A673 (cell line): ENCODE measurements at regions not wholly inside any gene's neighbourhood (a gene's known extent, or its start where the extent isn't known, plus 50 kb on each side); places are given as distances from the start of the nearest gene placed in this dataset.

Experiments
- BruUV-seq: library from RNA; stranded (reverse); fragments of 400-500 nt; replicated peaks from 2 replicates; lab custom pipeline; 2021; lab: Mats Ljungman, UMichigan
- CTCF ChIA-PET: fragments of 300-600 bp; sonication (Branson Sonifier 250); formaldehyde crosslinking; loops from one replicate; lab custom pipeline; 2022; ENCODE audit warnings: antibody characterized with exemption; lab: Charles Lee
- POLR2A ChIA-PET: fragments of 300-600 bp; sonication (Branson Sonifier 250); formaldehyde crosslinking; loops from one replicate; lab custom pipeline; 2022; ENCODE audit warnings: antibody characterized with exemption; ENCODE audit not compliant: low non-redundant PET; lab: Charles Lee
- DNase-seq: peaks from one replicate; pipeline ENCODE4 v3.0.0-alpha.2; 2015; ENCODE audit warnings: low spot score
- H3K27ac ChIP-seq: fragments of 200-600 bp; sonication (generic); 2 replicates; pipeline ENCODE4 v1.5.1; 2016; ENCODE audit warnings: mixed run types, low read depth, mild to moderate bottlenecking, mixed read lengths, antibody characterized with exemption, low read length; ENCODE audit not compliant: poor library complexity, severe bottlenecking
- H3K27me3 ChIP-seq: fragments of 200-600 bp; sonication (generic); replicated peaks from 2 replicates; pipeline ENCODE4 v1.6.1; 2017; ENCODE audit warnings: mixed run types, low read depth, mild to moderate bottlenecking, mixed read lengths, antibody characterized with exemption, low read length; ENCODE audit not compliant: insufficient read depth, poor library complexity
- H3K36me3 ChIP-seq: fragments of 200-600 bp; sonication (generic); 2 replicates; pipeline ENCODE4 v1.6.1; 2016; ENCODE audit warnings: mixed run types, mild to moderate bottlenecking, mixed read lengths, antibody characterized with exemption, low read length; ENCODE audit not compliant: insufficient read depth, poor library complexity, severe bottlenecking
- H3K4me1 ChIP-seq: fragments of 200-600 bp; sonication (generic); 2 replicates; pipeline ENCODE4 v1.6.1; 2017; ENCODE audit warnings: mixed run types, mild to moderate bottlenecking, mixed read lengths, antibody characterized with exemption, low read length; ENCODE audit not compliant: insufficient read depth, poor library complexity, severe bottlenecking
- H3K4me3 ChIP-seq: fragments of 200-600 bp; sonication (generic); 2 replicates; pipeline ENCODE4 v1.5.1; 2016; ENCODE audit warnings: low read depth, mixed run types, mild to moderate bottlenecking, mixed read lengths, low read length; ENCODE audit not compliant: poor library complexity, severe bottlenecking
- H3K9me3 ChIP-seq: fragments of 200-600 bp; sonication (generic); 2 replicates; pipeline ENCODE4 v1.6.1; 2016; ENCODE audit warnings: mixed run types, low read depth, mild to moderate bottlenecking, mixed read lengths, antibody characterized with exemption, low read length; ENCODE audit not compliant: poor library complexity, severe bottlenecking
- EZH2 ChIP-seq: fragments of 200-600 bp; sonication (generic); IDR thresholded peaks from 2 replicates; pipeline ENCODE4 v1.6.1; 2017; ENCODE audit warnings: borderline replicate concordance, low read depth, mild to moderate bottlenecking, mixed read lengths, antibody characterized with exemption, low read length; ENCODE audit not compliant: poor library complexity, severe bottlenecking
- intact Hi-C: fragments of 100-400 bp; cut with micrococcal nuclease; formaldehyde crosslinking; loops from one replicate; pipeline ENCODE4 v1.10.0; 2022; ENCODE audit not compliant: unreplicated experiment
- TF ChIP-seq, protein P1 (sequence below): fragments of 300-800, 200-600 bp; sonication (generic); conservative IDR thresholded peaks from 2 replicates; pipeline ENCODE4 v1.5.1; 2017; ENCODE audit warnings: low read depth, mild to moderate bottlenecking, antibody characterized with exemption, low read length, moderate library complexity, mixed read lengths

DNA sequence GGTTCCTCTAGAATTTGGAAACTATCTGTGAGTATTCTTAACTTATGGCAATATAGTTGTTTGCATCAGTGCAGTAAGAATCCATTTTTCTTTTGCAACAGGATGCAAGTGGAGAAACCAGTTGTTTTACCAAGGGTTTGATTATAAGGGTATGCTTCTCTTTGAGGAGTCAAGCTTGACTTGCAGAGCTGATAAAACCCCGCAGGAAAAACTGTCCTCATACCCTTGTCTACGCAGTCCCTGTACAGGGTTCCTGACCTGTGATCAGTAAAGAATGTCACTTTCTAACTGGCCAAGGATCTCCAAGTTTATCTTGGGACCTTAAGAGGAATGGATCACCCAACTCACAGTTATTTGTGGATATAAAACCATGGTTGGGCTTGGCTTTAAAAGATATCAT is 161.1 kb upstream of the OLIG3 start:
- CTCF ChIA-PET, result no interaction called here
- no TSS peak for BruUV-seq
- no peak for DNase-seq
- H3K4me3 ChIP-seq, result no peak overlapping the region
- no peak overlapping the region for H3K27ac ChIP-seq
- no peaks in the 10 kb centered on the region for H3K36me3 ChIP-seq
- no peak for TF ChIP-seq EZH2
- TF ChIP-seq, protein P1, sequence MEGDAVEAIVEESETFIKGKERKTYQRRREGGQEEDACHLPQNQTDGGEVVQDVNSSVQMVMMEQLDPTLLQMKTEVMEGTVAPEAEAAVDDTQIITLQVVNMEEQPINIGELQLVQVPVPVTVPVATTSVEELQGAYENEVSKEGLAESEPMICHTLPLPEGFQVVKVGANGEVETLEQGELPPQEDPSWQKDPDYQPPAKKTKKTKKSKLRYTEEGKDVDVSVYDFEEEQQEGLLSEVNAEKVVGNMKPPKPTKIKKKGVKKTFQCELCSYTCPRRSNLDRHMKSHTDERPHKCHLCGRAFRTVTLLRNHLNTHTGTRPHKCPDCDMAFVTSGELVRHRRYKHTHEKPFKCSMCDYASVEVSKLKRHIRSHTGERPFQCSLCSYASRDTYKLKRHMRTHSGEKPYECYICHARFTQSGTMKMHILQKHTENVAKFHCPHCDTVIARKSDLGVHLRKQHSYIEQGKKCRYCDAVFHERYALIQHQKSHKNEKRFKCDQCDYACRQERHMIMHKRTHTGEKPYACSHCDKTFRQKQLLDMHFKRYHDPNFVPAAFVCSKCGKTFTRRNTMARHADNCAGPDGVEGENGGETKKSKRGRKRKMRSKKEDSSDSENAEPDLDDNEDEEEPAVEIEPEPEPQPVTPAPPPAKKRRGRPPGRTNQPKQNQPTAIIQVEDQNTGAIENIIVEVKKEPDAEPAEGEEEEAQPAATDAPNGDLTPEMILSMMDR, result no peak
- no peaks in the 10 kb centered on the region for H3K27me3 ChIP-seq
- intact Hi-C loops, result no loop called here
- H3K9me3 ChIP-seq, result peaks cover 11% of the 10 kb centered on the region
- POLR2A ChIA-PET, result no interaction called here
- H3K4me1 ChIP-seq, result no peaks in the 10 kb centered on the region

DNA sequence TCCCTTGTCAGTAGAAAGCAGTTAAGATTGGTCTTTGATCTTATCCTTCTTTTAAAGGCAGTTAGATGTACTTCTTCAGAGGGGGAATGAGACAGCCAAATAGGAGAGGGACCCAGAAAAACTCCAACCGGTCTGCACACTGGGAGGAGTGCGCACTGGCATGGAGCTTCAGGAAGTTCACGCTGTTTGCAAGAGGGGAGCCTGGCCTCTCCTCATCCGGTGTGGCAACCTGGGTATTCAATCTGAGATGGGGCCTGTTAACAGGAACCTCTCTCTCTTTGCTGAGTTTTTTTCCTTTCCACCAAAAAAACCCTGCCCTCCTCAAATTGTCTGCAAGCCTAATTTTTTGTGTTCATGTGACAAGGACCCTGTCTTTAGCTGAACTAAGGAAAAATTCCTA is 162.5 kb upstream of the OLIG3 start:
- BruUV-seq, result no TSS peak
- H3K27me3 ChIP-seq, result no peaks in the 10 kb centered on the region
- DNase-seq, result no peak
- H3K36me3 ChIP-seq, result no peaks in the 10 kb centered on the region
- no peak overlapping the region for H3K27ac ChIP-seq
- CTCF ChIA-PET, result no interaction called here
- H3K9me3 ChIP-seq, result peaks cover 11% of the 10 kb centered on the region
- no peaks in the 10 kb centered on the region for H3K4me1 ChIP-seq
- TF ChIP-seq EZH2, result no peak
- TF ChIP-seq, protein P1, result no peak
- POLR2A ChIA-PET, result no interaction called here
- H3K4me3 ChIP-seq, result no peak overlapping the region
- intact Hi-C loops, result no loop called here

DNA sequence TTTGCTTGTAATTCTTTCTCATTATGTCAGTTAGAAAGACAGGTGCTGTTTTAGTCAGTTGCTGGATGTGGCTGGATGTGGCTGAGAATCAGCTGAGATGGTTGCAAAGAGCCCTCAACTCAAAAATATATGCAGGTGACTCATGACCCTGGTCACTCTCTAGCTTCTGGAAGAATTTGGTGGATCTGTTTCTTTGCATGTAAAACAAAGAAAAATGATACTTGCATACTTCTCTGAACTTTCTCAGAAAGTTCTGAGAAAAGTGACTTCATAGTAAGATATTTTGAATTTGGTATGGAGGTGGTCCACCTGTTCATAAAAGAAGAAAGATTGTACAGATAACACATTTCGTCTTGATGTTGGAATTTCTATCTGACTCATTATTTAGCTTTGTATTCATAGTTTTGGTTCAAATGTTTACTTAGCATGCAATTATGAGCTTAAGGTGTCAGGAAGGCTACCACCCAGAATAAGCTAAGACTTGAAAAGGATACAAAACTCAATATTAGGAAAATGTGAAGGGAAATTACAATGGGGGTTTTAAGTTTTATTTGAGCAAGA is 163.2 kb upstream of the OLIG3 start:
- DNase-seq, result no peak
- no peaks in the 10 kb centered on the region for H3K36me3 ChIP-seq
- no peak overlapping the region for H3K27ac ChIP-seq
- no peaks in the 10 kb centered on the region for H3K4me1 ChIP-seq
- H3K27me3 ChIP-seq, result no peaks in the 10 kb centered on the region
- ChIA-PET POLR2A (no interaction called here), CTCF (no interaction called here)
- peaks cover 11% of the 10 kb centered on the region for H3K9me3 ChIP-seq
- no TSS peak for BruUV-seq
- TF ChIP-seq, protein P1, result no peak
- no peak for TF ChIP-seq EZH2
- intact Hi-C loops, result no loop called here
- H3K4me3 ChIP-seq, result no peak overlapping the region
